GM10266 (cell line): ENCODE measurements at regions not wholly inside any gene's neighbourhood (a gene's known extent, or its start where the extent isn't known, plus 50 kb on each side); places are given as distances from the start of the nearest gene placed in this dataset.

Experiments
- DNase-seq: peaks from one replicate; pipeline ENCODE4 v3.0.0; 2012; ENCODE audit errors: extremely low spot score
- TF ChIP-seq, protein P1 (sequence below): IDR thresholded peaks from 2 replicates; pipeline ENCODE4 v1.5.1; 2012; ENCODE audit warnings: mild to moderate bottlenecking, low read depth; ENCODE audit not compliant: control insufficient read depth, insufficient read depth; ENCODE audit errors: missing control alignments

DNA sequence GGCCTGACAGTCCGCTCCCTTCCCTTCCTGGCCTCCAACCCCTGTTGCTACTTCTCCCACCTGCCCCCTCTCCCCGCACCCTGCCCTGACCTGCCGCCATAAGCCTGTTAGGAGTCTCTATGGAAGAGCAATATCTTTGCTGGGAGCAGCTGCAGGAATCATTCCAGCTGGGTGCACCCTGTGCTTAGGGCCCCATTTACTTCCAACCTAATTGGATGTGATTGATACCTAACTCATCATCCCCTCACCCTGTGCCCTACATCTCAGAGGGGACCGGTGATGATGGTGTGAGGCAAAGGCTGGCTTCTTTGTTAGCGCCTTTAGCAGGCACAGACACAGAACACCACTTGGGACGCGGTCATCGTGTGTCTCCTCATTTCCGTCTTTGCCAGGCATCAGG lies 80.0 kb upstream of the FAM180A start:
- no peak for DNase-seq
- TF ChIP-seq, protein P1, sequence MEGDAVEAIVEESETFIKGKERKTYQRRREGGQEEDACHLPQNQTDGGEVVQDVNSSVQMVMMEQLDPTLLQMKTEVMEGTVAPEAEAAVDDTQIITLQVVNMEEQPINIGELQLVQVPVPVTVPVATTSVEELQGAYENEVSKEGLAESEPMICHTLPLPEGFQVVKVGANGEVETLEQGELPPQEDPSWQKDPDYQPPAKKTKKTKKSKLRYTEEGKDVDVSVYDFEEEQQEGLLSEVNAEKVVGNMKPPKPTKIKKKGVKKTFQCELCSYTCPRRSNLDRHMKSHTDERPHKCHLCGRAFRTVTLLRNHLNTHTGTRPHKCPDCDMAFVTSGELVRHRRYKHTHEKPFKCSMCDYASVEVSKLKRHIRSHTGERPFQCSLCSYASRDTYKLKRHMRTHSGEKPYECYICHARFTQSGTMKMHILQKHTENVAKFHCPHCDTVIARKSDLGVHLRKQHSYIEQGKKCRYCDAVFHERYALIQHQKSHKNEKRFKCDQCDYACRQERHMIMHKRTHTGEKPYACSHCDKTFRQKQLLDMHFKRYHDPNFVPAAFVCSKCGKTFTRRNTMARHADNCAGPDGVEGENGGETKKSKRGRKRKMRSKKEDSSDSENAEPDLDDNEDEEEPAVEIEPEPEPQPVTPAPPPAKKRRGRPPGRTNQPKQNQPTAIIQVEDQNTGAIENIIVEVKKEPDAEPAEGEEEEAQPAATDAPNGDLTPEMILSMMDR, result no peak

DNA sequence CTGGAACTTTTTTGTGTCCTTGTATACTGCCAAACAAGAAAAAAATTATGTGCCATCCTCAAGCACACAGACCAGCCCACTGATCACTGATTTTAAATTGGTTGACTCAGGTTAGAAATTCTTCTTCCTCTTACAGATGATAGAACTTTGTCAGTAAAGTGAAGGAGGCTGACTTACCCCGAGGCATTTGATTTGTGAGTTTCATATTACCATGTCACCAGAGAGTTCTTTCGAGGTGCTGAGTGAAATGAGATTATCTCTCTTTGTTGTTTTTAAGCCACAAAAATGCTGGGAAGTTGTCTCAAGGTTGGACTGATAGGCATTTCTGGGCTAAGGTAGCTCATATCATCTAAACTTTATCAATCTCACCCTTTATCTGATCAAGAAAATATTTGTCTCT lies 78.8 kb upstream of the FAM180A start:
- no peak for DNase-seq
- TF ChIP-seq, protein P1, result no peak

DNA sequence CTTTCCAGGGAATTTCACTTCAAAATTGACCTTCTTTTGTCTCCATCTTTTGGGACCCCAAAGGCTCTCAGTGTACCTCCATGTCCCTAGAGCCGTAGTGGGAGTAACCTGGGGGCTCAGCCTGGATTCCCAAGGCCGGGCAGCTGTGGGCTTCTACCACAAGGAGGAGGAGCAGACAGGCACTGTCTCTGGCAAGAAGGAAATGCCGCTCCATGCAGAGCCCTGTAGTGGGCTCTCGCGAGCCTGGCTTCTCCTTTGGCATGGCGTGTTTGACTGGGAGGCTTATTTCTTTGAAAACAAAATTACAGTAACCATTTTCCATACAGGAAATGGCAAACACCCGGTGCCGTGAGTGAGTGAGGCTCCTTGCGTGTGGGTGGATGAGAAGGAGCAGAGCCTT lies 76.8 kb upstream of the FAM180A start:
- DNase-seq, result no peak
- TF ChIP-seq, protein P1, result no peak

DNA sequence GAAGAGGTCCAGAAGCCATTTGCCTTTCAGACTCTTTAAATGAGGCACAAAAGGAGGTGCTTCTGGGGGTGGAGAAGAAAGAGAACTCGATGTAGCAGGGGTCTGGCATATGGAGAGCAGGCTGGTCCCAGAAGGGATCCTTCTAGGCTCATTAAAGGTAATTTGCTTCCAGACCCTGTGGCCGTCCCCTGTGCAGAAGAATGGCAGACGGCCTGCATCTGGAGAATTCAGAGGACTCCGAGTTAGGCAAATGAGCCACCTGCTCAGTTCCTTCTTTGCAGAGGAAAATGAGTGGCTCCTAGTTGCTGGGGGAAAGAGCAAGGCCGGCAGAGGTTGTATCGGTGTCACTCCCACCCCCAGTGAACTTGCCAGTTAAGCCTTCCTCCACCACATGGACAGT lies 73.8 kb upstream of the FAM180A start:
- TF ChIP-seq, protein P1, result no peak
- DNase-seq, result no peak

DNA sequence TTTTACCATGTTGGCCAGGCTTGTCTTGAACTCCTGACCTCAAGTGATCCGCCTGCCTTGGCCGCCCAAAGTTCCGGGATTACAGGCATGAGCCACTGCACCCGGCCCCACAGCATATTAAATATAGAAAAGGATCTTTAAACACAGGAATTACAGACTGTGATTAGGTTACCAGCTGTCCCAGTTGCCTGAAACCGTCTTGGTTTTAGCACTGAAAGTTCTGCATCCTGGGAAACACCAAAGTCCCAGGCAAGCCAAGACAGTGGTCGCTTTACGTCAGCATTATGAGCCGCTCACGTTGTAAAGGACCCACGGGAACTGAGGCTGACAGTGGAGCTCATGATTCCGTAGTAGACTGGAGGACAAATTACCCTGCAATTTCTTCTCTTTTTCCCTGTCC lies 69.0 kb upstream of the FAM180A start:
- DNase-seq, result no peak
- TF ChIP-seq, protein P1, result no peak

DNA sequence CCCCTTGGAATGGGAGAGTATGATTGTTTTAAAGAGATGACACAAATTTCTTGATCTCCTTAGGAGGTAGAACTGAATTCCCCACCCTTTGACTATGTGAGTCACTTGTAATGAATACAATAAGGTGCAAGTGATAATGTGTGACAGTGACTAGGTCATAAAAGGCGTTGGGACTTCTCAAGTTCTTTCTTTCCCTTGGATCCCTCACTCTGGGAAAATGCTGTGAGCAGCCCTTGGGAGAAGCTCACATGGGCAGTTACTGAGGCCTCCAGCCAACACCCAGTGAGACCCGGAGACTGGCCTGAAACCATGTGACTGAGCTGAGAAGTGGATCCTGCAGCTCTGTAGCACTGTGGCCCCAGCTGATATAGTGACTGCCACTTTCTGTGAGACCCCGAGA lies 66.4 kb upstream of the FAM180A start:
- TF ChIP-seq, protein P1, result no peak
- DNase-seq, result no peak

DNA sequence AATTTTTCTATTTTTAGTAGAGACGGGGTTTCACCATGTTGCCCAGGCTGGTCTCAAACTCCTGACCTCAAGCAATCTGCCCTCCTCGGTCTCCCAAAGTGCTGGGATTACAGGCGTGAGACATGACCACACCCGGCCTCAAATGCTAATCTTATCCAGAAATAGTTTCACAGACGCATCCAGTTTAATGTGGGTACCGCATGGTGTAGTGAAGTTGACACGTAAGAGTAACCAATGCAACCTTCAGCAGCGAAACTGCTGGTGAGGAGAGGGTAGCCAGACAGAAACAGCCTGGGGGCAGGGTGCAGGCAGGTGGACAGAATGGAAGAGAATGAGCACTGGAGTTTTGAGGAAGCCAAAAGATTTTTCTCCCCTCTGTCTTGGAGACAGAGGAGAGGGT lies 63.5 kb upstream of the FAM180A start:
- TF ChIP-seq, protein P1, result no peak
- no peak for DNase-seq
